Keratinocyte (primary cell): ENCODE measurements at regions not wholly inside any gene's neighbourhood (a gene's known extent, or its start where the extent isn't known, plus 50 kb on each side); places are given as distances from the start of the nearest gene placed in this dataset.

ENCODE experiments used
- EZH2 ChIP-seq: IDR thresholded peaks from one replicate; pipeline ENCODE4 v1.6.1; 2012; ENCODE audit warnings: inconsistent platforms, mild to moderate bottlenecking, low read length, moderate library complexity
- TF ChIP-seq, protein P1 (sequence below), 3 experiments: IDR thresholded peaks in 1 of 3; conservative IDR thresholded peaks in 1 of 3; optimal IDR thresholded peaks in 1 of 3; 2 replicates in 2 of 3; 3 replicates in 1 of 3; pipeline versions ENCODE3 to v1.5.1; 2011; ENCODE audit warnings: low read length in 3 of 3, mild to moderate bottlenecking in 3 of 3, moderate library complexity in 2 of 3, control low read depth in 1 of 3, inconsistent platforms in 1 of 3; ENCODE audit not compliant: insufficient read depth in 2 of 3; ENCODE audit errors: extremely low read depth in 1 of 3

DNA sequence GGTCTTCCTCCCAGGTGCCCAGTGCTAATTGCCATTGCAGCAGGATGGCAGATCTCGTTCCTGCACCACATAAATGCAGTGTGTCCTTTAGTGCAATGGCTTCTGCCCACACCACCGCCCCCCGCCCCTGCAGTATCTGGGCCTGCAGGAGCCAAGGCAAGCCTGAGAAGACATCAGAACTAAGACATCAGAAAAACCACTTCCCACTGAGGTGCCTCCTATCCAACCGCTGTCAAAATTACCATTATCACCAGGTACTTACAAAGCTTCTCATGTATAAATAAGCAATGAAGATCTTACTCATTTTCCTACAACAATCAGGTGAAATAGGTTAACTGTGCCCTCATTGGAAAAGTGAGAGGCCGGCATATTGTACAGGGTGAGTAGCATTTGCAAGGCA is 228.8 kb downstream of the FBXO15 start:
- TF ChIP-seq, protein P1, sequence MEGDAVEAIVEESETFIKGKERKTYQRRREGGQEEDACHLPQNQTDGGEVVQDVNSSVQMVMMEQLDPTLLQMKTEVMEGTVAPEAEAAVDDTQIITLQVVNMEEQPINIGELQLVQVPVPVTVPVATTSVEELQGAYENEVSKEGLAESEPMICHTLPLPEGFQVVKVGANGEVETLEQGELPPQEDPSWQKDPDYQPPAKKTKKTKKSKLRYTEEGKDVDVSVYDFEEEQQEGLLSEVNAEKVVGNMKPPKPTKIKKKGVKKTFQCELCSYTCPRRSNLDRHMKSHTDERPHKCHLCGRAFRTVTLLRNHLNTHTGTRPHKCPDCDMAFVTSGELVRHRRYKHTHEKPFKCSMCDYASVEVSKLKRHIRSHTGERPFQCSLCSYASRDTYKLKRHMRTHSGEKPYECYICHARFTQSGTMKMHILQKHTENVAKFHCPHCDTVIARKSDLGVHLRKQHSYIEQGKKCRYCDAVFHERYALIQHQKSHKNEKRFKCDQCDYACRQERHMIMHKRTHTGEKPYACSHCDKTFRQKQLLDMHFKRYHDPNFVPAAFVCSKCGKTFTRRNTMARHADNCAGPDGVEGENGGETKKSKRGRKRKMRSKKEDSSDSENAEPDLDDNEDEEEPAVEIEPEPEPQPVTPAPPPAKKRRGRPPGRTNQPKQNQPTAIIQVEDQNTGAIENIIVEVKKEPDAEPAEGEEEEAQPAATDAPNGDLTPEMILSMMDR (optimal IDR thresholded peaks at IDR 0.05 in 1 of 3, IDR thresholded peaks at IDR 0.05 in 1 of 3, conservative IDR thresholded peaks at IDR 0.05 in 1 of 3; ENCODE audit: extremely low read depth in 1 of 3, insufficient read depth in 2 of 3, low read length in 3 of 3): no peak
- no peak for TF ChIP-seq EZH2
